Ovary (tissue), 3 donors: ENCODE measurements at regions not wholly inside any gene's neighbourhood (a gene's known extent, or its start where the extent isn't known, plus 50 kb on each side); places are given as distances from the start of the nearest gene placed in this dataset.

ENCODE experiments used
- CTCF ChIP-seq, 3 donors: fragments of 450-650 bp in 2 of 3; fragments of 200-600 bp in 1 of 3; IDR thresholded peaks; one replicate each; pipeline versions ENCODE4 v1.5.1 to v1.8.0; 2016 to 2022; ENCODE audit warnings: antibody characterized with exemption in 3 of 3, mild to moderate bottlenecking in 1 of 3
- POLR2A ChIP-seq: fragments of 450-650 bp; IDR thresholded peaks from one replicate; pipeline ENCODE4 v1.6.1; 2017; ENCODE audit warnings: antibody characterized with exemption, mild to moderate bottlenecking, moderate library complexity
- donor health status: DM: no; HTN: no; CAD: no.

- TF ChIP-seq CTCF (IDR thresholded peaks at IDR 0.05) (no peak), POLR2A (no peak)
Measured at GRCh38 chr3:191070762-191071403, 128.2 kb upstream of the OSTN start.
